PC-3 (cell line): ENCODE measurements at regions not wholly inside any gene's neighbourhood (a gene's known extent, or its start where the extent isn't known, plus 50 kb on each side); places are given as distances from the start of the nearest gene placed in this dataset.

Source experiments
- ATAC-seq: fragments of 200-7000 bp; cut with Tn5 transposase; 2 replicates; pipeline ENCODE4 v1.9.1; 2020; ENCODE audit warnings: mild to moderate bottlenecking, moderate library complexity
- BruUV-seq: library from RNA; stranded (reverse); fragments of 400-500 nt; replicated peaks from 2 replicates; lab custom pipeline; 2021; lab: Mats Ljungman, UMichigan
- CTCF ChIA-PET: fragments of 300-600 bp; sonication (Branson Sonifier 250); formaldehyde crosslinking; loops from one replicate; lab custom pipeline; 2022; ENCODE audit warnings: antibody characterized with exemption; lab: Charles Lee
- POLR2A ChIA-PET: fragments of 300-600 bp; sonication (Branson Sonifier 250); formaldehyde crosslinking; loops from one replicate; lab custom pipeline; 2022; ENCODE audit warnings: antibody characterized with exemption; ENCODE audit not compliant: unreplicated experiment; lab: Charles Lee
- DNase-seq: peaks from one replicate; pipeline ENCODE4 v3.0.0-alpha.2; 2015
- H2AFZ ChIP-seq: fragments of 300-600 bp; sonication (generic); 2 replicates; pipeline ENCODE4 v1.6.0; 2016; ENCODE audit warnings: antibody characterized with exemption, low read length
- H3F3A ChIP-seq: fragments of 300-600 bp; sonication (generic); one replicate; pipeline ENCODE4 v1.6.0; 2017; ENCODE audit warnings: antibody characterized with exemption, low read length, control low read depth, mild to moderate bottlenecking; ENCODE audit not compliant: unreplicated experiment
- H3K27ac ChIP-seq: fragments of 300-600 bp; sonication (generic); 2 replicates; pipeline ENCODE4 v1.5.1; 2016; ENCODE audit warnings: mild to moderate bottlenecking, low read length
- H3K27me3 ChIP-seq: fragments of 300-600 bp; sonication (generic); 2 replicates; pipeline ENCODE4 v1.6.1; 2016; ENCODE audit warnings: low read length, mixed read lengths
- H3K36me3 ChIP-seq: fragments of 300-600 bp; sonication (generic); 2 replicates; pipeline ENCODE4 v1.6.1; 2016; ENCODE audit warnings: low read depth, mixed run types, low read length, mixed read lengths
- H3K4me1 ChIP-seq: fragments of 300-600 bp; sonication (generic); 2 replicates; pipeline ENCODE4 v1.5.1; 2016; ENCODE audit warnings: low read length; ENCODE audit not compliant: insufficient read depth
- H3K4me2 ChIP-seq: fragments of 300-600 bp; sonication (generic); 2 replicates; pipeline ENCODE4 v1.6.0; 2016; ENCODE audit warnings: low read length
- H3K4me3 ChIP-seq: fragments of 300-600 bp; sonication (generic); 2 replicates; pipeline ENCODE4 v1.5.1; 2016; ENCODE audit warnings: mild to moderate bottlenecking, low read length, mixed read lengths
- H3K79me2 ChIP-seq: fragments of 300-600 bp; sonication (generic); 2 replicates; pipeline ENCODE4 v1.6.1; 2017; ENCODE audit warnings: low read length, mixed read lengths
- H3K9ac ChIP-seq: fragments of 300-600 bp; sonication (generic); 2 replicates; pipeline ENCODE4 v1.6.0; 2016; ENCODE audit warnings: mild to moderate bottlenecking, low read length
- H3K9me2 ChIP-seq: fragments of 300-600 bp; sonication (generic); replicated peaks from 2 replicates; pipeline ENCODE4 v1.6.1; 2016; ENCODE audit warnings: mixed run types, low read length, mixed read lengths
- H3K9me3 ChIP-seq: fragments of 300-600 bp; sonication (generic); 2 replicates; pipeline ENCODE4 v1.6.1; 2016; ENCODE audit warnings: low read length, mixed read lengths
- H4K20me1 ChIP-seq: fragments of 300-600 bp; sonication (generic); 2 replicates; pipeline ENCODE4 v1.6.1; 2016; ENCODE audit warnings: low read length, mixed read lengths
- EZH2 ChIP-seq: fragments of 300-600 bp; sonication (generic); IDR thresholded peaks from one replicate; pipeline ENCODE4 v1.6.1; 2017; ENCODE audit warnings: antibody characterized with exemption, mild to moderate bottlenecking, low read length; ENCODE audit not compliant: unreplicated experiment
- EZH2phosphoT487 ChIP-seq: fragments of 300-600 bp; sonication (generic); IDR thresholded peaks from 2 replicates; pipeline ENCODE4 v1.6.1; 2018; ENCODE audit warnings: mild to moderate bottlenecking, antibody characterized with exemption, low read length, borderline replicate concordance
- intact Hi-C: fragments of 100-400 bp; cut with micrococcal nuclease; formaldehyde crosslinking; loops from 2 replicates; pipeline ENCODE4 v1.9.0; 2023
- TF ChIP-seq, protein P1 (sequence below): fragments of 300-600 bp; sonication (generic); conservative IDR thresholded peaks from 2 replicates; pipeline ENCODE4 v1.5.1; 2017; ENCODE audit warnings: antibody characterized with exemption, low read depth, mild to moderate bottlenecking, low read length

GRCh38 chr1:82052563-82052962, 251.8 kb downstream of the ADGRL2 start:
- no peaks in the 10 kb centered on the region for H4K20me1 ChIP-seq
- no peak overlapping the region for H3K9ac ChIP-seq
- no peak overlapping the region for H3K4me2 ChIP-seq
- no peak overlapping the region for H3K27ac ChIP-seq
- POLR2A ChIA-PET = no interaction called here
- ATAC-seq (no peak), DNase-seq (no peak)
- no peaks in the 10 kb centered on the region for H3F3A ChIP-seq
- intact Hi-C loops = no loop called here
- BruUV-seq = no TSS peak
- H3K4me3 ChIP-seq = no peak overlapping the region
- no peaks in the 10 kb centered on the region for H3K79me2 ChIP-seq
- no peak overlapping the region for H2AFZ ChIP-seq
- no peaks in the 10 kb centered on the region for H3K4me1 ChIP-seq
- CTCF ChIA-PET = no interaction called here
- no peaks in the 10 kb centered on the region for H3K9me2 ChIP-seq
- peaks cover 48% of the 10 kb centered on the region for H3K27me3 ChIP-seq
- no peak for TF ChIP-seq EZH2
- no peak for TF ChIP-seq EZH2phosphoT487
- TF ChIP-seq, protein P1, sequence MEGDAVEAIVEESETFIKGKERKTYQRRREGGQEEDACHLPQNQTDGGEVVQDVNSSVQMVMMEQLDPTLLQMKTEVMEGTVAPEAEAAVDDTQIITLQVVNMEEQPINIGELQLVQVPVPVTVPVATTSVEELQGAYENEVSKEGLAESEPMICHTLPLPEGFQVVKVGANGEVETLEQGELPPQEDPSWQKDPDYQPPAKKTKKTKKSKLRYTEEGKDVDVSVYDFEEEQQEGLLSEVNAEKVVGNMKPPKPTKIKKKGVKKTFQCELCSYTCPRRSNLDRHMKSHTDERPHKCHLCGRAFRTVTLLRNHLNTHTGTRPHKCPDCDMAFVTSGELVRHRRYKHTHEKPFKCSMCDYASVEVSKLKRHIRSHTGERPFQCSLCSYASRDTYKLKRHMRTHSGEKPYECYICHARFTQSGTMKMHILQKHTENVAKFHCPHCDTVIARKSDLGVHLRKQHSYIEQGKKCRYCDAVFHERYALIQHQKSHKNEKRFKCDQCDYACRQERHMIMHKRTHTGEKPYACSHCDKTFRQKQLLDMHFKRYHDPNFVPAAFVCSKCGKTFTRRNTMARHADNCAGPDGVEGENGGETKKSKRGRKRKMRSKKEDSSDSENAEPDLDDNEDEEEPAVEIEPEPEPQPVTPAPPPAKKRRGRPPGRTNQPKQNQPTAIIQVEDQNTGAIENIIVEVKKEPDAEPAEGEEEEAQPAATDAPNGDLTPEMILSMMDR = no peak
- H3K36me3 ChIP-seq = no peaks in the 10 kb centered on the region
- H3K9me3 ChIP-seq = no peaks in the 10 kb centered on the region

GRCh38 chr1:82048596-82048995, 247.9 kb downstream of the ADGRL2 start:
- no peak overlapping the region for H3K27ac ChIP-seq
- ChIA-PET CTCF (no interaction called here), POLR2A (no interaction called here)
- no peaks in the 10 kb centered on the region for H3K9me2 ChIP-seq
- H3K36me3 ChIP-seq = no peaks in the 10 kb centered on the region
- H3F3A ChIP-seq = no peaks in the 10 kb centered on the region
- peaks cover 50% of the 10 kb centered on the region for H3K27me3 ChIP-seq
- no TSS peak for BruUV-seq
- intact Hi-C loops = no loop called here
- no peak for DNase-seq
- TF ChIP-seq EZH2 = no peak
- TF ChIP-seq, protein P1 = no peak
- TF ChIP-seq EZH2phosphoT487 = no peak
- H4K20me1 ChIP-seq = no peaks in the 10 kb centered on the region
- H3K4me3 ChIP-seq = no peak overlapping the region
- H3K79me2 ChIP-seq = no peaks in the 10 kb centered on the region
- H3K4me1 ChIP-seq = no peaks in the 10 kb centered on the region
- no peak for ATAC-seq
- H3K4me2 ChIP-seq = no peak overlapping the region
- no peaks in the 10 kb centered on the region for H3K9me3 ChIP-seq
- no peak overlapping the region for H2AFZ ChIP-seq
- H3K9ac ChIP-seq = no peak overlapping the region

DNA sequence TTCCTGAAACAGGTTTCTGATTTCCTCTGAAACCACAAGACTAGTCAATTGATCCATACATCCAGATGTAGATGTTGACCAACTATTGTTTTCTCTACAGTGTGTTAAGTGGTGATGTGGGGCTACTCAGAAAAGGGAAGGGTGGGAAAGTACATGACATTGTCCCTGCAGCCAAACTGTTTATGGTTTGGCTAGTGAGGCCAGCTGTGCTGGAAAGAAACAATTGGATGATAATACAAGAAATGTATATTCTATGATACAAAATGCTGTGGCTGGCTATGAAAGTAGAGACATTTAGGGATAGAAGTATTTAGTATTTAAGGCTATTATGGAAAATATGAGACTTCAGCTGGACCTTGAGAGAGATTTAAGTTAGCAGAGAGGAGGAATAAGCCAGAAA, 244.5 kb downstream of the ADGRL2 start:
- Histone ChIP-seq H3K4me1 (no peaks in the 10 kb centered on the region), H3K36me3 (no peaks in the 10 kb centered on the region), H3K9me3 (no peaks in the 10 kb centered on the region), H3K79me2 (no peaks in the 10 kb centered on the region), H3K27ac (no peak overlapping the region), H3K27me3 (peaks cover 63% of the 10 kb centered on the region), H3K9me2 (no peaks in the 10 kb centered on the region), H4K20me1 (no peaks in the 10 kb centered on the region), H3K4me3 (no peak overlapping the region), H3F3A (no peaks in the 10 kb centered on the region), H3K4me2 (no peak overlapping the region), H2AFZ (no peak overlapping the region), H3K9ac (no peak overlapping the region)
- ATAC-seq (no peak), DNase-seq (no peak)
- CTCF ChIA-PET = no interaction called here
- intact Hi-C loops = no loop called here
- POLR2A ChIA-PET = no interaction called here
- no TSS peak for BruUV-seq
- TF ChIP-seq EZH2phosphoT487 (no peak), EZH2 (no peak)
- TF ChIP-seq, protein P1 = no peak
